Neural cell (in vitro differentiated cells): ENCODE measurements at regions not wholly inside any gene's neighbourhood (a gene's known extent, or its start where the extent isn't known, plus 50 kb on each side); places are given as distances from the start of the nearest gene placed in this dataset.
A peak's percentile ranks its signal among the peaks of the same experiment; 100 is the strongest.

Experiments
- H2AFZ ChIP-seq: fragments of 200-600, 300-800 bp; sonication (generic), shearing (Covaris generic); 2 replicates; pipeline ENCODE4 v1.6.0; 2014; ENCODE audit warnings: low read depth, mild to moderate bottlenecking, antibody characterized with exemption, low read length, moderate library complexity
- H3F3A ChIP-seq: fragments of 200-600 bp; shearing (Covaris generic); 2 replicates; pipeline ENCODE4 v1.6.1; 2016; ENCODE audit warnings: mild to moderate bottlenecking, moderate library complexity, mixed read lengths, antibody characterized with exemption, low read length; ENCODE audit not compliant: insufficient read depth, poor library complexity, severe bottlenecking
- H3K27ac ChIP-seq: fragments of 200-600, 300-800 bp; sonication (generic), shearing (Covaris generic); 2 replicates; pipeline ENCODE4 v1.5.1; 2014; ENCODE audit warnings: mild to moderate bottlenecking, low read length, moderate library complexity
- H3K27me3 ChIP-seq: fragments of 300-800, 200-600 bp; sonication (generic), shearing (Covaris generic); 2 replicates; pipeline ENCODE4 v1.6.0; 2014; ENCODE audit warnings: mild to moderate bottlenecking, low read depth, low read length, moderate library complexity; ENCODE audit not compliant: insufficient read depth
- H3K36me3 ChIP-seq: fragments of 300-800, 200-600 bp; sonication (generic), shearing (Covaris generic); 2 replicates; pipeline ENCODE4 v1.5.1; 2014; ENCODE audit warnings: mild to moderate bottlenecking, antibody characterized with exemption, low read length, moderate library complexity; ENCODE audit not compliant: insufficient read depth
- H3K4me2 ChIP-seq: fragments of 300-800, 200-600 bp; sonication (generic), shearing (Covaris generic); 2 replicates; pipeline ENCODE4 v1.6.0; 2014; ENCODE audit warnings: mild to moderate bottlenecking, low read length
- H3K4me3 ChIP-seq: fragments of 300-800, 200-600 bp; sonication (generic), shearing (Covaris generic); 2 replicates; pipeline ENCODE4 v1.5.1; 2014; ENCODE audit warnings: mild to moderate bottlenecking, low read length, moderate library complexity
- H3K79me2 ChIP-seq: fragments of 200-600 bp; shearing (Covaris generic); replicated peaks from 2 replicates; pipeline ENCODE4 v1.6.0; 2014; ENCODE audit warnings: mild to moderate bottlenecking, low read length, moderate library complexity; ENCODE audit not compliant: insufficient read depth
- H3K9ac ChIP-seq: fragments of 300-800, 200-600 bp; sonication (generic), shearing (Covaris generic); 2 replicates; pipeline ENCODE4 v1.6.1; 2016; ENCODE audit warnings: mild to moderate bottlenecking, low read length, mixed read lengths
- H3K9me2 ChIP-seq: fragments of 200-600 bp; shearing (Covaris generic); 2 replicates; pipeline ENCODE4 v1.6.1; 2016; ENCODE audit warnings: mild to moderate bottlenecking, low read length, mixed read lengths; ENCODE audit not compliant: insufficient read depth
- H3K9me3 ChIP-seq: fragments of 200-600, 300-800 bp; sonication (generic), shearing (Covaris generic); 2 replicates; pipeline ENCODE4 v1.6.1; 2016; ENCODE audit warnings: mild to moderate bottlenecking, mixed run types, low read length, moderate library complexity, mixed read lengths
- H4K20me1 ChIP-seq: fragments of 200-600 bp; shearing (Covaris generic); 2 replicates; pipeline ENCODE4 v1.6.1; 2016; ENCODE audit warnings: mild to moderate bottlenecking, mixed run types; ENCODE audit not compliant: insufficient read depth
- EP300 ChIP-seq: fragments of 450-650 bp; conservative IDR thresholded peaks from 2 replicates; pipeline ENCODE4 v1.6.1; 2014; ENCODE audit warnings: antibody characterized with exemption, mild to moderate bottlenecking, moderate library complexity; ENCODE audit not compliant: poor library complexity, severe bottlenecking
- MXI1 ChIP-seq: fragments of 450-650 bp; conservative IDR thresholded peaks from 2 replicates; pipeline ENCODE4 v1.6.1; 2014; ENCODE audit warnings: antibody characterized with exemption, mild to moderate bottlenecking; ENCODE audit not compliant: poor library complexity, severe bottlenecking
- POLR2AphosphoS5 ChIP-seq: IDR thresholded peaks from 2 replicates; pipeline ENCODE4 v1.6.1; 2012
- RAD21 ChIP-seq: fragments of 450-650 bp; conservative IDR thresholded peaks from 2 replicates; pipeline ENCODE4 v1.6.1; 2014; ENCODE audit warnings: antibody characterized with exemption, mild to moderate bottlenecking, moderate library complexity
- REST ChIP-seq: IDR thresholded peaks from 2 replicates; pipeline ENCODE4 v1.6.1; 2012; ENCODE audit warnings: borderline replicate concordance
- TF ChIP-seq, protein P1 (sequence below): fragments of 450-650 bp; IDR thresholded peaks from 2 replicates; pipeline ENCODE4 v1.5.1; 2014; ENCODE audit warnings: antibody characterized with exemption, mild to moderate bottlenecking, moderate library complexity; ENCODE audit not compliant: poor library complexity, severe bottlenecking

DNA sequence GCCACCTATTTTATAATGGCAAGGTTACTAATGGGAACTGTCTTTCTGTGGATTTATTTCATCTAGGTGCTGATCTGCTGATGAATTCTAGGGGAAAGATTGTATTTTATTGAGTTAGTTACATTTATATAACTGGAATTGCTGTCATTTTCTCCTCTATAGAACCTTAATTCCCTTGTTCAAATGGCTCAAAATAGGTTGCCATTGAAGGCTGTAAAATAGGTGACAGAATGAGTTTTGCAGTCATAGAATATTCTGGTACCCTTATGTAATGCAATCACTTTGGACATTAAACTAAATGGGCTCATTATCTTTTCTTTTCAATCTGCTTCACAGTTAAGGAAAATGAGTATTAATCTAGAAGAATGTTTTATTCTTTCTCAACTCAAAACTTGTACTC is 131.0 kb downstream of the CTH start:
- Histone ChIP-seq H4K20me1 (no peaks in the 10 kb centered on the region), H3K9me3 (no peaks in the 10 kb centered on the region), H3K9me2 (no peaks in the 10 kb centered on the region), H3K79me2 (no peaks in the 10 kb centered on the region), H3K27ac (peak overlapping the region; percentile 49), H3K9ac (no peak overlapping the region), H3K36me3 (no peaks in the 10 kb centered on the region), H3K4me3 (peak overlapping the region; percentile 12), H3F3A (peaks cover 9% of the 10 kb centered on the region), H3K4me2 (peak overlapping the region; percentile 23), H2AFZ (no peak overlapping the region), H3K27me3 (no peaks in the 10 kb centered on the region)
- no peak for TF ChIP-seq REST
- TF ChIP-seq, protein P1, sequence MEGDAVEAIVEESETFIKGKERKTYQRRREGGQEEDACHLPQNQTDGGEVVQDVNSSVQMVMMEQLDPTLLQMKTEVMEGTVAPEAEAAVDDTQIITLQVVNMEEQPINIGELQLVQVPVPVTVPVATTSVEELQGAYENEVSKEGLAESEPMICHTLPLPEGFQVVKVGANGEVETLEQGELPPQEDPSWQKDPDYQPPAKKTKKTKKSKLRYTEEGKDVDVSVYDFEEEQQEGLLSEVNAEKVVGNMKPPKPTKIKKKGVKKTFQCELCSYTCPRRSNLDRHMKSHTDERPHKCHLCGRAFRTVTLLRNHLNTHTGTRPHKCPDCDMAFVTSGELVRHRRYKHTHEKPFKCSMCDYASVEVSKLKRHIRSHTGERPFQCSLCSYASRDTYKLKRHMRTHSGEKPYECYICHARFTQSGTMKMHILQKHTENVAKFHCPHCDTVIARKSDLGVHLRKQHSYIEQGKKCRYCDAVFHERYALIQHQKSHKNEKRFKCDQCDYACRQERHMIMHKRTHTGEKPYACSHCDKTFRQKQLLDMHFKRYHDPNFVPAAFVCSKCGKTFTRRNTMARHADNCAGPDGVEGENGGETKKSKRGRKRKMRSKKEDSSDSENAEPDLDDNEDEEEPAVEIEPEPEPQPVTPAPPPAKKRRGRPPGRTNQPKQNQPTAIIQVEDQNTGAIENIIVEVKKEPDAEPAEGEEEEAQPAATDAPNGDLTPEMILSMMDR = peak; percentile 16
- TF ChIP-seq EP300 = peak; percentile 58

- H3K27ac ChIP-seq = peak overlapping the region; percentile 49
- no peaks in the 10 kb centered on the region for H3K9me3 ChIP-seq
- no peaks in the 10 kb centered on the region for H3K79me2 ChIP-seq
- no peaks in the 10 kb centered on the region for H3K36me3 ChIP-seq
- no peaks in the 10 kb centered on the region for H3K27me3 ChIP-seq
- H3K4me2 ChIP-seq = peak overlapping the region; percentile 21
- no peaks in the 10 kb centered on the region for H4K20me1 ChIP-seq
- no peaks in the 10 kb centered on the region for H3K9me2 ChIP-seq
- peaks cover 9% of the 10 kb centered on the region for H3F3A ChIP-seq
- H3K4me3 ChIP-seq = peak overlapping the region; percentile 12
- H3K9ac ChIP-seq = no peak overlapping the region
- TF ChIP-seq EP300 = peak; percentile 94
- TF ChIP-seq, protein P1 = no peak
- no peak for TF ChIP-seq REST
- no peak for TF ChIP-seq MXI1
- TF ChIP-seq POLR2AphosphoS5 = peak; percentile 84
- no peak for TF ChIP-seq RAD21
- no peak overlapping the region for H2AFZ ChIP-seq
Measured at GRCh38 chr1:70542856-70543255, 131.8 kb downstream of the CTH start.
